Myocyte (in vitro differentiated cells): ENCODE measurements at regions not wholly inside any gene's neighbourhood (a gene's known extent, or its start where the extent isn't known, plus 50 kb on each side); places are given as distances from the start of the nearest gene placed in this dataset.
"Not testable (repeated sequence)": the region's sequence is repeated elsewhere in the genome, so short reads cannot be mapped to it uniquely, and the experiment has no call there.

ENCODE experiments used
- DNase-seq: peaks from one replicate; pipeline ENCODE4 v3.0.0-alpha.2; 2012; ENCODE audit warnings: low read depth

- not testable (repeated sequence) for DNase-seq
Measured at GRCh38 chr9:41367301-41367700, 178.2 kb upstream of the ZNG1F start.

GRCh38 chr9:41361790-41362189 lies 172.7 kb upstream of the ZNG1F start:
- not testable (repeated sequence) for DNase-seq

- DNase-seq, result peak; percentile 40
Measured at GRCh38 chr9:41359116-41359515, 170.0 kb upstream of the ZNG1F start.

- DNase-seq, result peak; percentile 69
Measured at GRCh38 chr9:41358682-41359081, 169.6 kb upstream of the ZNG1F start.

GRCh38 chr9:41357918-41358404 lies 168.8 kb upstream of the ZNG1F start:
- not testable (repeated sequence) for DNase-seq

GRCh38 chr9:41357350-41357748 lies 168.2 kb upstream of the ZNG1F start:
- DNase-seq, result not testable (repeated sequence)

GRCh38 chr9:41356588-41357349 lies 167.7 kb upstream of the ZNG1F start:
- peak; percentile 26 for DNase-seq

GRCh38 chr9:41355712-41356450 lies 166.8 kb upstream of the ZNG1F start:
- not testable (repeated sequence) for DNase-seq

- not testable (repeated sequence) for DNase-seq
Measured at GRCh38 chr9:41354978-41355377, 165.9 kb upstream of the ZNG1F start.

- DNase-seq, result not testable (repeated sequence)
Measured at GRCh38 chr9:41354060-41354934, 165.2 kb upstream of the ZNG1F start.

GRCh38 chr9:41353026-41353425 lies 163.9 kb upstream of the ZNG1F start:
- not testable (repeated sequence) for DNase-seq

GRCh38 chr9:41352390-41352789 lies 163.3 kb upstream of the ZNG1F start:
- not testable (repeated sequence) for DNase-seq

- not testable (repeated sequence) for DNase-seq
Measured at GRCh38 chr9:41347893-41348292, 158.8 kb upstream of the ZNG1F start.

- not testable (repeated sequence) for DNase-seq
Measured at GRCh38 chr9:41332562-41332961, 143.4 kb upstream of the ZNG1F start.

GRCh38 chr9:41321277-41321676 lies 132.2 kb upstream of the ZNG1F start:
- DNase-seq, result not testable (repeated sequence)

- DNase-seq, result not testable (repeated sequence)
Measured at GRCh38 chr9:41308953-41309352, 119.8 kb upstream of the ZNG1F start.

GRCh38 chr9:41285744-41286143 lies 96.6 kb upstream of the ZNG1F start:
- DNase-seq, result not testable (repeated sequence)

- not testable (repeated sequence) for DNase-seq
Measured at GRCh38 chr9:41280299-41281238, 91.5 kb upstream of the ZNG1F start.

- not testable (repeated sequence) for DNase-seq
Measured at GRCh38 chr9:41279437-41279836, 90.3 kb upstream of the ZNG1F start.

- not testable (repeated sequence) for DNase-seq
Measured at GRCh38 chr9:41279033-41279432, 89.9 kb upstream of the ZNG1F start.
